SU-DHL-6 (cell line): ENCODE measurements at regions not wholly inside any gene's neighbourhood (a gene's known extent, or its start where the extent isn't known, plus 50 kb on each side); places are given as distances from the start of the nearest gene placed in this dataset.

Source experiments
- CTCF ChIP-seq: fragments of 200-600 bp; sonication (generic); IDR thresholded peaks from one replicate; pipeline ENCODE4 v1.5.1; 2017; ENCODE audit warnings: antibody characterized with exemption, mild to moderate bottlenecking, low read length, moderate library complexity; ENCODE audit not compliant: insufficient read depth, poor library complexity, severe bottlenecking
- EZH2phosphoT487 ChIP-seq: fragments of 200-600 bp; sonication (generic), shearing (Covaris generic); conservative IDR thresholded peaks from 2 replicates; pipeline ENCODE4 v1.6.1; 2018; ENCODE audit warnings: mild to moderate bottlenecking, antibody characterized with exemption, low read length, moderate library complexity, mixed read lengths

DNA sequence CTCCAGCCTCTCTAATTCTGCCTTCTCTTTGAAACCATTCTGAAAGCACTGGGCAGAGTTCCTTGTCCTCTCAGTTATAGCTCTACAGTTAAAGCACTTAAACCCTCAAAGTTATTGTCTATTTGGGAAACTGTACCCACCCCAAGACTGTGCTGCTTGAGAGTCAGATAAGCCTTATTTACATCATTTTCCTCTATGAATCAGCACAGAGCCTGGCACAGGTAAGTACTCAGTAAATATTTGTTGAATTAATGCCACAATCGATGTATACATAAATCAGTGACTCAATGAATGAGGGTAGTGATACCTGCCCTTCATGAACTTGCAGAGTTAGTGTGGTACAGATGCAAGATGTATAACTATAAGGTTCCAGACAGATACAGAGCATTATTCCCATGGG lies 549.4 kb upstream of the KLF4 start:
- TF ChIP-seq CTCF (no peak), EZH2phosphoT487 (no peak)
